Heart left ventricle (tissue), 13 donors: ENCODE measurements at regions not wholly inside any gene's neighbourhood (a gene's known extent, or its start where the extent isn't known, plus 50 kb on each side); places are given as distances from the start of the nearest gene placed in this dataset.

Experiments
- POLR2A ChIP-seq, 2 donors: fragments of 450-650 bp; IDR thresholded peaks; one replicate each; pipeline ENCODE4 v1.6.1; 2017; ENCODE audit warnings: antibody characterized with exemption in 2 of 2, mild to moderate bottlenecking in 2 of 2, moderate library complexity in 2 of 2
- TF ChIP-seq, protein P1 (sequence below), 12 donors: fragments of 200-600 bp; sonication (generic) in 4 of 12; IDR thresholded peaks; one replicate each; pipeline versions ENCODE4 v1.5.0 to v1.8.0; 2018 to 2022; ENCODE audit warnings: antibody characterized with exemption in 12 of 12, mild to moderate bottlenecking in 5 of 12
- donor health status: ischemic (EF 13 %, LVEDD 7.1; RV severe dilation, severe dysfunction).
- donor health status: DM: no; HTN: yes; CAD: no.
- donor health status: DM: no; HTN: no; CAD: no.
- donor health status: ischemic (EF 25% LVEDD 6.9; RV normal size, moderate dysfunction).
- donor health status: ischemic (EF 25% LVEDD 5.7; RV mildly dilated, moderate dysfunction).
- donor health status: ischemic (EF 35%, LVEDD 5.7; RV mildly dilated, moderate dysfunction).
- donor health status: nonischemic (EF 11% LVEDD 7.7; RV severe dilation, severe dysfunction).
- donor health status: DM: yes; HTN: yes; CAD: no.
- donor health status: PGD.
- donor health status: ischemic (EF 29% LVEDD 5.4; RV normal size, mild dysfunction).
- donor health status: nonischemic (EF 23%, LVEDD 6.1; RV moderate dilation, normal function).

DNA sequence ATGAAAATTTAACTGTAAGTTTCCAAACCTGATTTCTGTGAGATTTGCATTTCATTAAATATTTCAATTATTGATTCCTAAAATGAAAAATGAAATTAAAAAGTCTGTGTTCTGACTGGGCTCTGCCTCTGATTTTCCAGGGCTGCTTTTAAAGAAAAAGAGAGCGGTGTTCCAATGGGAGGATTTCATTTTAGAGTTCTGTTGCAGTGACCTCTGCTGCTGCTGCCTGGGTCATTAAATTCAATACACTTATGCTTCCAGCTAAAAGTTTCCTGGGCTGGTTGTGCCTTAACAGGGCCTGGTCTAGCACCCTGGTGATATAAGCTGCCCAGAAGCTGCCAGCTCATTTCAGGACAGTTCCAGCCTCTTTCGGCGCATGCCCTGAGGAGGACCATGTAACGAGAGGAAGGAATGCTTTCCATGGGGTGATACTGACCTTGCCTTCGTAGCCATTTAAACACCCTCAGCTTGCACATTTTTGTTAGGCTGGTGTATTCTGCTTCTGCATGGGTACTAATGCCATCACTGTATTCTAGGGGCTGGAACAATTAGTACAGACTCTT, 93.3 kb downstream of the TMEM174 start:
- TF ChIP-seq, protein P1, sequence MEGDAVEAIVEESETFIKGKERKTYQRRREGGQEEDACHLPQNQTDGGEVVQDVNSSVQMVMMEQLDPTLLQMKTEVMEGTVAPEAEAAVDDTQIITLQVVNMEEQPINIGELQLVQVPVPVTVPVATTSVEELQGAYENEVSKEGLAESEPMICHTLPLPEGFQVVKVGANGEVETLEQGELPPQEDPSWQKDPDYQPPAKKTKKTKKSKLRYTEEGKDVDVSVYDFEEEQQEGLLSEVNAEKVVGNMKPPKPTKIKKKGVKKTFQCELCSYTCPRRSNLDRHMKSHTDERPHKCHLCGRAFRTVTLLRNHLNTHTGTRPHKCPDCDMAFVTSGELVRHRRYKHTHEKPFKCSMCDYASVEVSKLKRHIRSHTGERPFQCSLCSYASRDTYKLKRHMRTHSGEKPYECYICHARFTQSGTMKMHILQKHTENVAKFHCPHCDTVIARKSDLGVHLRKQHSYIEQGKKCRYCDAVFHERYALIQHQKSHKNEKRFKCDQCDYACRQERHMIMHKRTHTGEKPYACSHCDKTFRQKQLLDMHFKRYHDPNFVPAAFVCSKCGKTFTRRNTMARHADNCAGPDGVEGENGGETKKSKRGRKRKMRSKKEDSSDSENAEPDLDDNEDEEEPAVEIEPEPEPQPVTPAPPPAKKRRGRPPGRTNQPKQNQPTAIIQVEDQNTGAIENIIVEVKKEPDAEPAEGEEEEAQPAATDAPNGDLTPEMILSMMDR (IDR thresholded peaks at IDR 0.05) = no peak
- no peak for TF ChIP-seq POLR2A (IDR thresholded peaks at IDR 0.05)
